ENCODE measurements at regions not wholly inside any gene's neighbourhood (a gene's known extent, or its start where the extent isn't known, plus 50 kb on each side); places are given as distances from the start of the nearest gene placed in this dataset.

- no peak for DNase-seq (ENCODE audit: low read depth)
- POLR2A ChIA-PET = no interaction called here
- Histone ChIP-seq H3K4me3 (ENCODE audit: low read depth, low read length) (no peak overlapping the region), H3K36me3 (ENCODE audit: control insufficient read depth, insufficient read depth, low read length) (no peaks in the 10 kb centered on the region), H3K27me3 (ENCODE audit: control insufficient read depth, insufficient read depth, low read length) (no peaks in the 10 kb centered on the region)
- no peak for TF ChIP-seq CTCF (IDR thresholded peaks at IDR 0.05; ENCODE audit: insufficient read depth, low read depth, low read length)
- CTCF ChIA-PET = no interaction called here
These were observed 177.5 kb downstream of the LMO4 start for GRCh38 chr1:87506147-87506546.

GRCh38 chr1:87508247-87508787 lies 179.6 kb downstream of the LMO4 start:
- no peak for TF ChIP-seq CTCF (IDR thresholded peaks at IDR 0.05; ENCODE audit: insufficient read depth, low read depth, low read length)
- ChIA-PET POLR2A (interaction anchor here (0.5 kb wide), 1 partner anchor 177 kb away, joined by 4 read pairs; no protein-coding TSS in a partner anchor), CTCF (no interaction called here)
- no peak overlapping the region for H3K4me3 ChIP-seq (ENCODE audit: low read depth, low read length)
- no peaks in the 10 kb centered on the region for H3K36me3 ChIP-seq (ENCODE audit: control insufficient read depth, insufficient read depth, low read length)
- H3K27me3 ChIP-seq (ENCODE audit: control insufficient read depth, insufficient read depth, low read length) = no peaks in the 10 kb centered on the region
- DNase-seq (ENCODE audit: low read depth) = no peak

GRCh38 chr1:87510540-87510939 lies 181.9 kb downstream of the LMO4 start:
- Histone ChIP-seq H3K36me3 (ENCODE audit: control insufficient read depth, insufficient read depth, low read length) (no peaks in the 10 kb centered on the region), H3K27me3 (ENCODE audit: control insufficient read depth, insufficient read depth, low read length) (no peaks in the 10 kb centered on the region), H3K4me3 (ENCODE audit: low read depth, low read length) (no peak overlapping the region)
- POLR2A ChIA-PET = no interaction called here
- TF ChIP-seq CTCF (IDR thresholded peaks at IDR 0.05; ENCODE audit: insufficient read depth, low read depth, low read length) = no peak
- CTCF ChIA-PET = no interaction called here
- no peak for DNase-seq (ENCODE audit: low read depth)

GRCh38 chr1:87511449-87511848 lies 182.8 kb downstream of the LMO4 start:
- DNase-seq (ENCODE audit: low read depth) = no peak
- no peak overlapping the region for H3K4me3 ChIP-seq (ENCODE audit: low read depth, low read length)
- no peaks in the 10 kb centered on the region for H3K36me3 ChIP-seq (ENCODE audit: control insufficient read depth, insufficient read depth, low read length)
- no peak for TF ChIP-seq CTCF (IDR thresholded peaks at IDR 0.05; ENCODE audit: insufficient read depth, low read depth, low read length)
- H3K27me3 ChIP-seq (ENCODE audit: control insufficient read depth, insufficient read depth, low read length) = no peaks in the 10 kb centered on the region
- ChIA-PET CTCF (no interaction called here), POLR2A (no interaction called here)

- no peak for DNase-seq (ENCODE audit: low read depth)
- ChIA-PET POLR2A (no interaction called here), CTCF (no interaction called here)
- Histone ChIP-seq H3K27me3 (ENCODE audit: control insufficient read depth, insufficient read depth, low read length) (no peaks in the 10 kb centered on the region), H3K36me3 (ENCODE audit: control insufficient read depth, insufficient read depth, low read length) (no peaks in the 10 kb centered on the region), H3K4me3 (ENCODE audit: low read depth, low read length) (no peak overlapping the region)
- no peak for TF ChIP-seq CTCF (IDR thresholded peaks at IDR 0.05; ENCODE audit: insufficient read depth, low read depth, low read length)
These were observed 183.8 kb downstream of the LMO4 start for GRCh38 chr1:87512431-87512830.
